ENCODE measurements at regions not wholly inside any gene's neighbourhood (a gene's known extent, or its start where the extent isn't known, plus 50 kb on each side); places are given as distances from the start of the nearest gene placed in this dataset.

- TF ChIP-seq MAZ (IDR thresholded peaks at IDR 0.05; ENCODE audit: borderline replicate concordance, low read depth, low read length) = no peak
- TF ChIP-seq MAZ (CRISPR knock-in tag; IDR thresholded peaks at IDR 0.05; ENCODE audit: low read depth) = no peak
- no peak for TF ChIP-seq PRDM4 (CRISPR knock-in tag; IDR thresholded peaks at IDR 0.05; ENCODE audit: borderline replicate concordance)
- TF ChIP-seq SRSF1 (optimal IDR thresholded peaks at IDR 0.05; ENCODE audit: low read depth, low read length) = no peak
Observed at GRCh38 chrX:138845786-138846185, 134.3 kb upstream of the FGF13 start.

Measured in HepG2 (cell line).